ENCODE measurements at regions not wholly inside any gene's neighbourhood (a gene's known extent, or its start where the extent isn't known, plus 50 kb on each side); places are given as distances from the start of the nearest gene placed in this dataset.

- DNase-seq: no peak
These were observed 483.6 kb downstream of the TAFA4 start for GRCh38 chr3:68448510-68449383.

GRCh38 chr3:68447885-68448284 lies 484.5 kb downstream of the TAFA4 start:
- no peak for DNase-seq

- no peak for DNase-seq
These were observed 491.3 kb downstream of the TAFA4 start for GRCh38 chr3:68441054-68441453.

- DNase-seq: peak; percentile 84
These were observed 495.5 kb downstream of the TAFA4 start for GRCh38 chr3:68436619-68437401.

- DNase-seq: no peak
These were observed 503.9 kb downstream of the TAFA4 start for GRCh38 chr3:68428495-68428894.

- DNase-seq: no peak
These were observed 507.4 kb downstream of the TAFA4 start for GRCh38 chr3:68424796-68425460.

- DNase-seq: no peak
These were observed 523.7 kb downstream of the TAFA4 start for GRCh38 chr3:68408626-68409025.

- DNase-seq: no peak
These were observed 528.6 kb downstream of the TAFA4 start for GRCh38 chr3:68403741-68404140.

- DNase-seq: no peak
These were observed 530.0 kb downstream of the TAFA4 start for GRCh38 chr3:68402235-68402918.

- DNase-seq: peak; percentile 95
These were observed 553.7 kb downstream of the TAFA4 start for GRCh38 chr3:68378631-68379030.

GRCh38 chr3:68373727-68374126 lies 558.6 kb downstream of the TAFA4 start:
- no peak for DNase-seq

- DNase-seq: no peak
These were observed 568.6 kb downstream of the TAFA4 start for GRCh38 chr3:68363796-68364195.

- DNase-seq: no peak
These were observed 571.9 kb downstream of the TAFA4 start for GRCh38 chr3:68360492-68360891.

- DNase-seq: no peak
These were observed 586.6 kb downstream of the TAFA4 start for GRCh38 chr3:68345781-68346180.

- no peak for DNase-seq
These were observed 589.9 kb downstream of the TAFA4 start for GRCh38 chr3:68342426-68342825.

GRCh38 chr3:68336042-68336441 lies 596.3 kb downstream of the TAFA4 start:
- no peak for DNase-seq

GRCh38 chr3:68334367-68334986 lies 597.9 kb downstream of the TAFA4 start:
- no peak for DNase-seq

GRCh38 chr3:68328049-68328448 lies 604.3 kb downstream of the TAFA4 start:
- DNase-seq: no peak

- DNase-seq: no peak
These were observed 616.4 kb downstream of the TAFA4 start for GRCh38 chr3:68315964-68316363.

GRCh38 chr3:68315546-68315945 lies 616.8 kb downstream of the TAFA4 start:
- no peak for DNase-seq

- no peak for DNase-seq
These were observed 625.8 kb downstream of the TAFA4 start for GRCh38 chr3:68306571-68306970.

GRCh38 chr3:68295457-68295856 lies 636.9 kb downstream of the TAFA4 start:
- no peak for DNase-seq
